ENCODE measurements at regions not wholly inside any gene's neighbourhood (a gene's known extent, or its start where the extent isn't known, plus 50 kb on each side); places are given as distances from the start of the nearest gene placed in this dataset.
A peak's percentile ranks its signal among the peaks of the same experiment; 100 is the strongest.
"Not testable (repeated sequence)": the region's sequence is repeated elsewhere in the genome, so short reads cannot be mapped to it uniquely, and the experiment has no call there.

DNA sequence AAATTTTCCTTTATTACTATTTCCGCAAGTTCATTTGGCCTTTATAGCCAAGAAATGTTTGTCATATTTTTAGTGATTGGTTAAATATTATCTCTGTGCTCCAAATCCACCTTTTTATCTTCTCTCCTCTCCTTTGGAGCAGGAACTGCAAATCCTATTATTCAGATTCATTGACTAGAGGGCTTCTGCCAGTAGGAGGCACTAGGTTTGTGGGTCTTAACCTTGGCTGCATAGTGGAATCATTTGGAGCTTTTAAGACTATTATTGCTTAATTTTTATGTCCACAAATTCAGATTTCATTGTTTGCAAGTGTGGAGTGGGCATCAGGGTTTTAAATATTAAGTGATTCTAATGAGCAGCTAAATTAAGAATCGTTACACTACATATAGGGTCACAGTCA is 75.3 kb upstream of the SYT10 start:
- H3K27me3 ChIP-seq (ENCODE audit: low read depth, low read length), result no peaks in the 10 kb centered on the region
- H2AFZ ChIP-seq (ENCODE audit: low read depth, low read length), result no peak overlapping the region
- no peaks in the 10 kb centered on the region for H3K9me3 ChIP-seq (ENCODE audit: insufficient read depth, low read length)
- no peaks in the 10 kb centered on the region for H3K4me1 ChIP-seq (ENCODE audit: low read length)
- no peak for TF ChIP-seq EZH2phosphoT487 (IDR thresholded peaks at IDR 0.05; ENCODE audit: low read depth)
- TF ChIP-seq, protein P1, sequence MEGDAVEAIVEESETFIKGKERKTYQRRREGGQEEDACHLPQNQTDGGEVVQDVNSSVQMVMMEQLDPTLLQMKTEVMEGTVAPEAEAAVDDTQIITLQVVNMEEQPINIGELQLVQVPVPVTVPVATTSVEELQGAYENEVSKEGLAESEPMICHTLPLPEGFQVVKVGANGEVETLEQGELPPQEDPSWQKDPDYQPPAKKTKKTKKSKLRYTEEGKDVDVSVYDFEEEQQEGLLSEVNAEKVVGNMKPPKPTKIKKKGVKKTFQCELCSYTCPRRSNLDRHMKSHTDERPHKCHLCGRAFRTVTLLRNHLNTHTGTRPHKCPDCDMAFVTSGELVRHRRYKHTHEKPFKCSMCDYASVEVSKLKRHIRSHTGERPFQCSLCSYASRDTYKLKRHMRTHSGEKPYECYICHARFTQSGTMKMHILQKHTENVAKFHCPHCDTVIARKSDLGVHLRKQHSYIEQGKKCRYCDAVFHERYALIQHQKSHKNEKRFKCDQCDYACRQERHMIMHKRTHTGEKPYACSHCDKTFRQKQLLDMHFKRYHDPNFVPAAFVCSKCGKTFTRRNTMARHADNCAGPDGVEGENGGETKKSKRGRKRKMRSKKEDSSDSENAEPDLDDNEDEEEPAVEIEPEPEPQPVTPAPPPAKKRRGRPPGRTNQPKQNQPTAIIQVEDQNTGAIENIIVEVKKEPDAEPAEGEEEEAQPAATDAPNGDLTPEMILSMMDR (IDR thresholded peaks at IDR 0.05; ENCODE audit: low read depth, low read length), result peak; percentile 23
- no peaks in the 10 kb centered on the region for H4K20me1 ChIP-seq (ENCODE audit: insufficient read depth, low read length)
- H3K27ac ChIP-seq (ENCODE audit: low read length), result no peak overlapping the region
- no peaks in the 10 kb centered on the region for H3K36me3 ChIP-seq (replicated peaks; ENCODE audit: low read depth, low read length)
- H3K4me2 ChIP-seq (ENCODE audit: low read length), result no peak overlapping the region
- H3K4me3 ChIP-seq (ENCODE audit: low read length), result no peak overlapping the region
- H3K9ac ChIP-seq (ENCODE audit: low read length), result no peak overlapping the region
- H3K79me2 ChIP-seq (ENCODE audit: low read length), result no peaks in the 10 kb centered on the region

DNA sequence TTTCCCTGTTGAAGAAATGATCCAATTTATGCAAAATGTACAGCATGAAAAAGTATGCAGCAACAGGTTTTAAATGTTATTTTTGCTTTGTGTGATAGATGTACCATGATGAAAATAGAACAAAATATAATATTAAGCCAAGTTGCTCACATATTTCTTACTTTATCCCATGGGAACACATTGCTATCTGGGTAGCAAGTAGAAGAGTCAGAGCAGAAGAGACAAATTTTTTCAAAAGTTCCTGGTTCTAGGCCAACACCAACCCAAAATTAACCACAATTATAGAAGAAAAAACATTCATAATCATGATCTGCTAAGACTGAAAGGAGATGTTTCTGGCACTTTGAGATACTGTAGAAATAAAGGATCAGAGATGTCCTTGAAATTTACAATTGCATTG is 79.9 kb upstream of the SYT10 start:
- Histone ChIP-seq H4K20me1 (ENCODE audit: insufficient read depth, low read length) (no peaks in the 10 kb centered on the region), H3K27me3 (ENCODE audit: low read depth, low read length) (no peaks in the 10 kb centered on the region), H2AFZ (ENCODE audit: low read depth, low read length) (no peak overlapping the region), H3K27ac (ENCODE audit: low read length) (no peak overlapping the region), H3K9me3 (ENCODE audit: insufficient read depth, low read length) (no peaks in the 10 kb centered on the region), H3K36me3 (replicated peaks; ENCODE audit: low read depth, low read length) (no peaks in the 10 kb centered on the region), H3K79me2 (ENCODE audit: low read length) (no peaks in the 10 kb centered on the region), H3K4me3 (ENCODE audit: low read length) (no peak overlapping the region), H3K4me1 (ENCODE audit: low read length) (no peaks in the 10 kb centered on the region), H3K9ac (ENCODE audit: low read length) (no peak overlapping the region), H3K4me2 (ENCODE audit: low read length) (no peak overlapping the region)
- TF ChIP-seq EZH2phosphoT487 (IDR thresholded peaks at IDR 0.05; ENCODE audit: low read depth), result no peak
- TF ChIP-seq, protein P1 (IDR thresholded peaks at IDR 0.05; ENCODE audit: low read depth, low read length), result no peak

DNA sequence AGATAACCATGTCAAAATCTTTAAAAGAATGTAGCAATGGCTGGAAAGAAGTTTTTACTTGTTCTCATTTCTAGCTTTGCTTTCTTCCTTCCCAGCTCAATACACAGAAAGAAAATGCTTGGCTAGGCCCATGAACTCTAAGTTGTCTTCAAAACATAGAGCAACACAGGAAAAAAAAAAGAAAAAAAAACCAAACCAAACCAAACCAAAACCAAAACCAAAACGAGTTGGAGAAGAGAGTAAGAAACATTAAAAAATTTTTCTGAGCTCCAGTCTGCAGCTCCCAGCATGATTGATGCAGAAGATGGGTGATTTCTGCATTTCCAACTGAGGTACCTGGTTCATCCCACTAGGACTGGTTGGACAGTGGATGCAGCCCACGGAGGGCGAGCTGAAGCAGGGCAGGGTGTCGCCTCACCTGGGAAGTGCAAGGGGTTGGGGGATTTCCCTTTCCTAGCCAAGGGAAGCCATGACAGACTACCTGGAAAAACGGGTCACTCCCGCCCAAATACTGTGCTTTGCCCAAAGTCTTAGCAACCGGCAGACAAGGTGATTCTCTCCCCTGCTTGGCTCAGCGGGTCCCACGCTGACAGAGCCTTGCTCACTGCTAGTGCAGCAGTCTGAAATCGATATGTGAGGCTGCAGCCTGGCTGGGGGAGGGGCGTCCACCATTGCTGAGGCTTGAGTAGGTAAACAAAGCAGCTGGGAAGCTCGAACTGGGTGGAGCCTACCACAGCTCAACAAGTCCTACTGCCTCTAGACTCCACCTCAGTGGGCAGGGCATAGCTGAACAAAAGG is 81.1 kb upstream of the SYT10 start:
- peak overlapping the region; percentile 37; the same call in 1 of the 2 replicates for H3K4me3 ChIP-seq (ENCODE audit: low read length)
- not testable (repeated sequence) for H3K4me1 ChIP-seq (ENCODE audit: low read length); H3K9me3 ChIP-seq (ENCODE audit: insufficient read depth, low read length); H3K27me3 ChIP-seq (ENCODE audit: low read depth, low read length); H2AFZ ChIP-seq (ENCODE audit: low read depth, low read length); H3K9ac ChIP-seq (ENCODE audit: low read length); H3K27ac ChIP-seq (ENCODE audit: low read length); H3K36me3 ChIP-seq (replicated peaks; ENCODE audit: low read depth, low read length); H3K79me2 ChIP-seq (ENCODE audit: low read length); H3K4me2 ChIP-seq (ENCODE audit: low read length); H4K20me1 ChIP-seq (ENCODE audit: insufficient read depth, low read length)

DNA sequence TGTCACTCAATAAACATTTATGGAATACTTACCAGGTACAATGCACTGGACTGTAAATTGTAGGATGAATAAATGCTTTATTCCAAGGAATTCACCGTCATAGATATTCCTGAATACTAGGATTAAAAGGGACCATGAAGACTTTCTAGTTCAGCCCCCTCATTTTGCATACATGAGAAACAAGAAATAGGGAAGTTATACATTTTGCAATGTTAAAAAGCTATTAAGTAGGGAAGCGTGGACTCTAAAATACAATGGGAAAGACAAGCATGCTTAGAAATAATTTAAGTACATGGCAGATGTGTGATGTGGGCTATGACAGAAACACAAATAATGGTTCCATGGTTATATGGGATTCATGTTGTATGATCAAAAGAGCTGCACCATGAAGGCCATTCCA is 89.4 kb upstream of the SYT10 start:
- H2AFZ ChIP-seq (ENCODE audit: low read depth, low read length), result no peak overlapping the region
- H3K9me3 ChIP-seq (ENCODE audit: insufficient read depth, low read length), result no peaks in the 10 kb centered on the region
- TF ChIP-seq EZH2phosphoT487 (IDR thresholded peaks at IDR 0.05; ENCODE audit: low read depth), result no peak
- TF ChIP-seq, protein P1 (IDR thresholded peaks at IDR 0.05; ENCODE audit: low read depth, low read length), result no peak
- H3K9ac ChIP-seq (ENCODE audit: low read length), result no peak overlapping the region
- H3K27ac ChIP-seq (ENCODE audit: low read length), result no peak overlapping the region
- no peaks in the 10 kb centered on the region for H3K79me2 ChIP-seq (ENCODE audit: low read length)
- no peaks in the 10 kb centered on the region for H4K20me1 ChIP-seq (ENCODE audit: insufficient read depth, low read length)
- H3K27me3 ChIP-seq (ENCODE audit: low read depth, low read length), result no peaks in the 10 kb centered on the region
- no peak overlapping the region for H3K4me3 ChIP-seq (ENCODE audit: low read length)
- H3K4me2 ChIP-seq (ENCODE audit: low read length), result no peak overlapping the region
- no peaks in the 10 kb centered on the region for H3K4me1 ChIP-seq (ENCODE audit: low read length)
- no peaks in the 10 kb centered on the region for H3K36me3 ChIP-seq (replicated peaks; ENCODE audit: low read depth, low read length)

Measured in OCI-LY3 (cell line).